ENCODE measurements at regions not wholly inside any gene's neighbourhood (a gene's known extent, or its start where the extent isn't known, plus 50 kb on each side); places are given as distances from the start of the nearest gene placed in this dataset.

GRCh38 chr18:2096551-2096950, 474.8 kb downstream of the METTL4 start:
- Histone ChIP-seq H3K4me3 (no peak overlapping the region), H3K36me3 (no peaks in the 10 kb centered on the region), H3K4me1 (no peaks in the 10 kb centered on the region), H3K27ac (no peak overlapping the region), H3K9me3 (no peaks in the 10 kb centered on the region), H3K27me3 (no peaks in the 10 kb centered on the region)
- DNase-seq (ENCODE audit: low spot score in 2 of 2), result no peak
- intact Hi-C loops (cut with DNase I; ENCODE audit: low total_unique reads), result no loop called here
- no peak for TF ChIP-seq POLR2AphosphoS5 (IDR thresholded peaks at IDR 0.05)
- no peak for TF ChIP-seq POLR2A (IDR thresholded peaks at IDR 0.05)
- TF ChIP-seq CTCF (IDR thresholded peaks at IDR 0.05), result no peak

GRCh38 chr18:2100694-2101213, 470.6 kb downstream of the METTL4 start:
- TF ChIP-seq POLR2AphosphoS5 (IDR thresholded peaks at IDR 0.05) (no peak), CTCF (IDR thresholded peaks at IDR 0.05) (no peak), POLR2A (IDR thresholded peaks at IDR 0.05) (no peak)
- Histone ChIP-seq H3K4me1 (no peaks in the 10 kb centered on the region), H3K36me3 (no peaks in the 10 kb centered on the region), H3K27me3 (no peaks in the 10 kb centered on the region), H3K9me3 (no peaks in the 10 kb centered on the region), H3K27ac (no peak overlapping the region), H3K4me3 (no peak overlapping the region)
- intact Hi-C loops (cut with DNase I; ENCODE audit: low total_unique reads), result no loop called here
- no peak for DNase-seq (ENCODE audit: low spot score in 2 of 2)

- Histone ChIP-seq H3K27me3 (no peaks in the 10 kb centered on the region), H3K9me3 (no peaks in the 10 kb centered on the region), H3K4me1 (no peaks in the 10 kb centered on the region), H3K36me3 (no peaks in the 10 kb centered on the region), H3K27ac (no peak overlapping the region), H3K4me3 (no peak overlapping the region)
- no peak for DNase-seq (ENCODE audit: low spot score in 2 of 2)
- intact Hi-C loops (cut with DNase I; ENCODE audit: low total_unique reads), result no loop called here
- TF ChIP-seq POLR2A (IDR thresholded peaks at IDR 0.05) (no peak), POLR2AphosphoS5 (IDR thresholded peaks at IDR 0.05) (no peak), CTCF (IDR thresholded peaks at IDR 0.05) (no peak)
Measured at GRCh38 chr18:2102022-2102421, 469.3 kb downstream of the METTL4 start.

GRCh38 chr18:2103299-2103698, 468.0 kb downstream of the METTL4 start:
- no peaks in the 10 kb centered on the region for H3K9me3 ChIP-seq
- H3K27me3 ChIP-seq, result no peaks in the 10 kb centered on the region
- DNase-seq (ENCODE audit: low spot score in 2 of 2), result no peak
- TF ChIP-seq POLR2AphosphoS5 (IDR thresholded peaks at IDR 0.05), result no peak
- no peak for TF ChIP-seq CTCF (IDR thresholded peaks at IDR 0.05)
- TF ChIP-seq POLR2A (IDR thresholded peaks at IDR 0.05), result no peak
- intact Hi-C loops (cut with DNase I; ENCODE audit: low total_unique reads), result no loop called here
- H3K36me3 ChIP-seq, result no peaks in the 10 kb centered on the region
- no peak overlapping the region for H3K4me3 ChIP-seq
- no peak overlapping the region for H3K27ac ChIP-seq
- no peaks in the 10 kb centered on the region for H3K4me1 ChIP-seq

GRCh38 chr18:2104620-2105462, 466.5 kb downstream of the METTL4 start:
- intact Hi-C loops (cut with DNase I; ENCODE audit: low total_unique reads), result no loop called here
- no peak for DNase-seq (ENCODE audit: low spot score in 2 of 2)

More at GRCh38 chr18:2104620-2105462, 466.5 kb downstream of the METTL4 start:
- H3K4me1 ChIP-seq, result no peaks in the 10 kb centered on the region
- TF ChIP-seq POLR2A (IDR thresholded peaks at IDR 0.05) (no peak), CTCF (IDR thresholded peaks at IDR 0.05) (peak in 2 of 3 donors; percentile 14 to 41), POLR2AphosphoS5 (IDR thresholded peaks at IDR 0.05) (no peak)
- H3K36me3 ChIP-seq, result no peaks in the 10 kb centered on the region
- H3K9me3 ChIP-seq, result no peaks in the 10 kb centered on the region
- no peaks in the 10 kb centered on the region for H3K27me3 ChIP-seq
- H3K27ac ChIP-seq, result no peak overlapping the region
- no peak overlapping the region for H3K4me3 ChIP-seq

Measured in breast epithelium (tissue), 4 donors.